Heart left ventricle (tissue), 16 donors: ENCODE measurements at regions not wholly inside any gene's neighbourhood (a gene's known extent, or its start where the extent isn't known, plus 50 kb on each side); places are given as distances from the start of the nearest gene placed in this dataset.

ENCODE experiments used
- ATAC-seq, 4 donors: fragments of 200-7000 bp; cut with Tn5 transposase; one replicate each; pipeline ENCODE4 v1.9.1; 2020 to 2022; ENCODE audit warnings: moderate library complexity in 4 of 4, mild to moderate bottlenecking in 3 of 4, moderate number of reproducible peaks in 1 of 4
- DNase-seq, 5 donors: peaks; one replicate each; pipeline ENCODE4 v3.0.0-alpha.2; 2020
- H3K27ac ChIP-seq, 12 donors: fragments of 200-600 bp; sonication (generic) in 4 of 12; one replicate each; pipeline versions ENCODE4 v1.5.0 to v1.8.0; 2016 to 2022; ENCODE audit warnings: mild to moderate bottlenecking in 2 of 12
- H3K27me3 ChIP-seq, 9 donors: fragments of 200-600 bp; sonication (generic) in 2 of 9; one replicate each; pipeline versions ENCODE4 v1.5.1 to v1.8.0; 2016 to 2022; ENCODE audit warnings: mild to moderate bottlenecking in 3 of 9
- H3K36me3 ChIP-seq, 9 donors: fragments of 200-600 bp; sonication (generic) in 2 of 9; one replicate each; pipeline versions ENCODE4 v1.5.0 to v1.8.0; 2018 to 2022; ENCODE audit warnings: mild to moderate bottlenecking in 2 of 9
- H3K4me1 ChIP-seq, 12 donors: fragments of 200-600 bp; sonication (generic) in 4 of 12; one replicate each; pipeline versions ENCODE4 v1.5.0 to v1.8.0; 2016 to 2022; ENCODE audit warnings: mild to moderate bottlenecking in 3 of 12
- H3K4me3 ChIP-seq, 12 donors: fragments of 200-600 bp; sonication (generic) in 4 of 12; one replicate each; pipeline versions ENCODE4 v1.5.0 to v1.8.0; 2017 to 2022; ENCODE audit warnings: mild to moderate bottlenecking in 9 of 12, moderate library complexity in 4 of 12
- H3K9me3 ChIP-seq, 12 donors: fragments of 200-600 bp; sonication (generic) in 4 of 12; one replicate each; pipeline versions ENCODE4 v1.5.0 to v1.8.0; 2016 to 2022; ENCODE audit warnings: mild to moderate bottlenecking in 1 of 12
- CTCF ChIP-seq, 12 donors: fragments of 200-600 bp; sonication (generic) in 4 of 12; IDR thresholded peaks; one replicate each; pipeline versions ENCODE4 v1.5.0 to v1.8.0; 2018 to 2022; ENCODE audit warnings: antibody characterized with exemption in 12 of 12, mild to moderate bottlenecking in 5 of 12
- POLR2A ChIP-seq, 2 donors: fragments of 450-650 bp; IDR thresholded peaks; one replicate each; pipeline ENCODE4 v1.6.1; 2017; ENCODE audit warnings: antibody characterized with exemption in 2 of 2, mild to moderate bottlenecking in 2 of 2, moderate library complexity in 2 of 2
- WGBS, 4 donors: extraction: QIAGEN DNeasy Blood & Tissue Kit in 2 of 4; methylation state at CpG; one replicate each; pipeline versions ENCODE4 v1.1.5 to v1.1.7; 2013 to 2018; 5-methylcytosine and 5-hydroxymethylcytosine counted together
- intact Hi-C, 10 donors: fragments of 100-400 bp; cut with DNase I; formaldehyde crosslinking; loops; one replicate each; pipeline versions ENCODE4 v1.11.1 to v1.14.2; 2022
- donor health status: ischemic (EF 13 %, LVEDD 7.1; RV severe dilation, severe dysfunction).
- donor health status: healthy with polysubstance abuse.
- donor health status: DM: no; HTN: yes; CAD: no.
- donor health status: DM: no; HTN: no; CAD: no.
- donor health status: ischemic (EF 25% LVEDD 6.9; RV normal size, moderate dysfunction).
- donor health status: ischemic (EF 25% LVEDD 5.7; RV mildly dilated, moderate dysfunction).
- donor health status: healthy.
- donor health status: DM: yes; HTN: yes; CAD: no.
- donor health status: ischemic (EF 35%, LVEDD 5.7; RV mildly dilated, moderate dysfunction).
- donor health status: nonischemic (EF 11% LVEDD 7.7; RV severe dilation, severe dysfunction).
- donor health status: DM: yes; HTN: yes; CAD: no.
- donor health status: PGD.
- donor health status: ischemic (EF 29% LVEDD 5.4; RV normal size, mild dysfunction).
- donor health status: nonischemic (EF 23%, LVEDD 6.1; RV moderate dilation, normal function).

GRCh38 chr15:98333251-98333650, 315.1 kb upstream of the IGF1R start:
- Histone ChIP-seq H3K27ac (no peak overlapping the region), H3K4me1 (no peaks in the 10 kb centered on the region), H3K4me3 (no peak overlapping the region), H3K36me3 (no peaks in the 10 kb centered on the region), H3K27me3 (peaks cover 0 to 32% (median 0%) of the 10 kb centered on the region in 9 donors), H3K9me3 (no peaks in the 10 kb centered on the region)
- DNase-seq (no peak), ATAC-seq (no peak)
- intact Hi-C loops: no loop called here
- TF ChIP-seq CTCF (IDR thresholded peaks at IDR 0.05): no peak
- no peak for TF ChIP-seq POLR2A (IDR thresholded peaks at IDR 0.05)
- 63 to 88% (median 75%) methylated on average over 7 of the region's 7 CpGs for WGBS, 4 donors

GRCh38 chr15:98342911-98343310, 305.4 kb upstream of the IGF1R start:
- ATAC-seq (no peak), DNase-seq (no peak)
- no peaks in the 10 kb centered on the region for H3K27me3 ChIP-seq
- H3K4me3 ChIP-seq: no peak overlapping the region
- peaks cover 0 to 4% (median 0%) of the 10 kb centered on the region in 12 donors for H3K9me3 ChIP-seq
- H3K4me1 ChIP-seq: no peaks in the 10 kb centered on the region
- 78 to 85% (median 82%) methylated on average over 3 of the region's 3 CpGs for WGBS, 4 donors
- intact Hi-C loops: no loop called here
- TF ChIP-seq CTCF (IDR thresholded peaks at IDR 0.05) (no peak), POLR2A (IDR thresholded peaks at IDR 0.05) (no peak)
- no peaks in the 10 kb centered on the region for H3K36me3 ChIP-seq
- H3K27ac ChIP-seq: no peak overlapping the region

- Histone ChIP-seq H3K9me3 (peaks cover 0 to 2% (median 0%) of the 10 kb centered on the region in 12 donors), H3K4me1 (no peaks in the 10 kb centered on the region), H3K27ac (no peak overlapping the region), H3K36me3 (no peaks in the 10 kb centered on the region), H3K4me3 (no peak overlapping the region), H3K27me3 (no peaks in the 10 kb centered on the region)
- 63 to 73% (median 68%) methylated on average over 2 of the region's 2 CpGs for WGBS, 4 donors
- intact Hi-C loops: no loop called here
- DNase-seq: no peak
- TF ChIP-seq POLR2A (IDR thresholded peaks at IDR 0.05) (no peak), CTCF (IDR thresholded peaks at IDR 0.05) (no peak)
- no peak for ATAC-seq
Observed at GRCh38 chr15:98344591-98344990, 303.7 kb upstream of the IGF1R start.

GRCh38 chr15:98347001-98347400, 301.3 kb upstream of the IGF1R start:
- no peaks in the 10 kb centered on the region for H3K9me3 ChIP-seq
- H3K4me1 ChIP-seq: no peaks in the 10 kb centered on the region
- H3K4me3 ChIP-seq: no peak overlapping the region
- H3K27ac ChIP-seq: no peak overlapping the region
- WGBS, 4 donors: 49 to 53% (median 53%) methylated on average over 7 of the region's 7 CpGs
- peaks cover 0 to 6% (median 0%) of the 10 kb centered on the region in 9 donors for H3K27me3 ChIP-seq
- ATAC-seq (no peak), DNase-seq (no peak)
- TF ChIP-seq POLR2A (IDR thresholded peaks at IDR 0.05) (no peak), CTCF (IDR thresholded peaks at IDR 0.05) (no peak)
- intact Hi-C loops: no loop called here
- no peaks in the 10 kb centered on the region for H3K36me3 ChIP-seq
